ENCODE measurements at regions not wholly inside any gene's neighbourhood (a gene's known extent, or its start where the extent isn't known, plus 50 kb on each side); places are given as distances from the start of the nearest gene placed in this dataset.

GRCh38 chr5:6224406-6224805 is 153.9 kb downstream of the MED10 start:
- no TSS peak for BruUV-seq (replicated peaks)
- intact Hi-C loops (cut with micrococcal nuclease) (no loop called here), dilution Hi-C loops (cut with MboI; ENCODE audit: extremely low pct_ligation_motif_present, low sequenced_read_pairs) (no loop called here)
- Histone ChIP-seq H3K36me3 (ENCODE audit: control insufficient read depth in 2 of 2, extremely low read depth in 1 of 2, insufficient read depth in 2 of 2, low read length in 2 of 2) (no peaks in the 10 kb centered on the region), H3K4me1 (ENCODE audit: control insufficient read depth, extremely low read depth, insufficient read depth, low read length) (no peaks in the 10 kb centered on the region), H3K9me1 (replicated peaks; ENCODE audit: control insufficient read depth, extremely low read depth, insufficient read depth, low read length) (no peaks in the 10 kb centered on the region), H3K79me2 (ENCODE audit: control insufficient read depth, insufficient read depth, low read length) (no peaks in the 10 kb centered on the region), H3K4me2 (ENCODE audit: insufficient read depth, low read length) (no peak overlapping the region), H3K9me3 (replicated peaks; ENCODE audit: control insufficient read depth, insufficient read depth, low read length) (no peaks in the 10 kb centered on the region), H3K9ac (replicated peaks; ENCODE audit: extremely low read depth, insufficient read depth, low read length) (no peak overlapping the region), H2AFZ (ENCODE audit: low read depth, low read length) (no peak overlapping the region), H4K20me1 (replicated peaks; ENCODE audit: control insufficient read depth, extremely low read depth, insufficient read depth, low read length) (no peaks in the 10 kb centered on the region), H3K27ac (ENCODE audit: insufficient read depth, low read depth, low read length) (no peak overlapping the region), H3K27me3 (ENCODE audit: control insufficient read depth in 2 of 2, insufficient read depth in 2 of 2, low read length in 2 of 2) (no peaks in the 10 kb centered on the region), H3K4me3 (replicated peaks in 1 of 3; ENCODE audit: insufficient read depth in 1 of 3, low read depth in 1 of 3, low read length in 3 of 3) (no peak overlapping the region)
- ChIA-PET POLR2A (no interaction called here), CTCF (no interaction called here)
- TF ChIP-seq POLR2AphosphoS5 (IDR thresholded peaks at IDR 0.05; ENCODE audit: insufficient read depth, low read depth, low read length) = no peak
- TF ChIP-seq POLR2A (IDR thresholded peaks at IDR 0.05; ENCODE audit: low read depth, low read length) = no peak
- no peak for TF ChIP-seq EZH2 (IDR thresholded peaks at IDR 0.05; ENCODE audit: borderline replicate concordance, low read depth, low read length, severe bottlenecking)
- no peak for TF ChIP-seq MAX (IDR thresholded peaks at IDR 0.05; ENCODE audit: insufficient read depth, insufficient read length)
- TF ChIP-seq MYC (IDR thresholded peaks at IDR 0.05; ENCODE audit: low read depth, low read length) = no peak
- no peak for TF ChIP-seq JUN (IDR thresholded peaks at IDR 0.05; ENCODE audit: borderline replicate concordance, insufficient read depth, insufficient read length, low read depth)
- TF ChIP-seq FOS (IDR thresholded peaks at IDR 0.05; ENCODE audit: borderline replicate concordance, insufficient read depth, low read length) = no peak
- TF ChIP-seq GATA2 (IDR thresholded peaks at IDR 0.05; ENCODE audit: insufficient read depth, insufficient read length, low read depth, low read length) = no peak
- TF ChIP-seq CTCF (IDR thresholded peaks at IDR 0.05; ENCODE audit: extremely low read depth in 1 of 2, insufficient read depth in 1 of 2, low read depth in 1 of 2, low read length in 2 of 2) = no peak
- FAIRE-seq (no peak), DNase-seq (ENCODE audit: low read depth, low spot score) (no peak)
